ENCODE measurements at regions not wholly inside any gene's neighbourhood (a gene's known extent, or its start where the extent isn't known, plus 50 kb on each side); places are given as distances from the start of the nearest gene placed in this dataset.

DNA sequence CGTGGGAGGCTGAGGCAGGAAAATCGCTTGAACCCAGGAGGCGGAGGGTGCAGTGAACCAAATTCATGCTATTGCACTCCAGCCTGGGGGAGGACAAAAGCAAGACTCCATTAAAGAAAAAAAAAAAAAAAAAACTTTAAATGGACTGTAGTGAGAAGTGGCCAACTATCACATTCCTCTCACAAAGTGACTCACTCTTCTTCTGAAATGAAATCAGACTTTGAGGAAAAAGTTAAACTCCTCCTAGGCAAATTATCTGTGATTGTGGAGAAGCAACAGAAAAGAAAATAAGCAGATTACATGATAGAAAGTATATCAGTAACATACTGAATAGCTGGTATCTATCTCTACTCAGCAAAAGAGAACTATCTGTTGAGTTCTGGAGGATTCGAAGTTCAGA, 234.3 kb upstream of the PHF14 start:
- H3K27me3 ChIP-seq (ENCODE audit: insufficient read depth, low read length) = no peaks in the 10 kb centered on the region
- H3K4me1 ChIP-seq (ENCODE audit: control insufficient read depth in 1 of 2, insufficient read depth in 2 of 2, low read length in 2 of 2) = no peaks in the 10 kb centered on the region
- H3K79me2 ChIP-seq (ENCODE audit: insufficient read depth, low read length) = no peaks in the 10 kb centered on the region
- DNase-seq (ENCODE audit: low read depth, low spot score) (no peak), ATAC-seq (no peak)
- no peaks in the 10 kb centered on the region for H3K36me3 ChIP-seq (ENCODE audit: control insufficient read depth in 1 of 2, insufficient read depth in 2 of 2, low read length in 2 of 2)
- H2AFZ ChIP-seq (ENCODE audit: low read depth, low read length, poor library complexity, severe bottlenecking) = no peak overlapping the region
- no peaks in the 10 kb centered on the region for H3K9me3 ChIP-seq (ENCODE audit: control insufficient read depth in 1 of 2, insufficient read depth in 1 of 2, low read depth in 1 of 2, low read length in 2 of 2)
- no peak overlapping the region for H3K4me3 ChIP-seq (replicated peaks in 1 of 2; ENCODE audit: low read depth in 1 of 2, low read length in 2 of 2)
- H3K4me2 ChIP-seq (ENCODE audit: low read length) = no peak overlapping the region
- ChIA-PET RAD21 (ENCODE audit: low non-redundant PET in 1 of 2, low total read pairs in 2 of 2, uncharacterized antibody in 2 of 2, unreplicated experiment in 2 of 2) (no interaction called here), CTCF (no interaction called here), POLR2A (no interaction called here)
- no peaks in the 10 kb centered on the region for H3K9me2 ChIP-seq (ENCODE audit: insufficient read depth)
- H3K27ac ChIP-seq (ENCODE audit: low read depth, low read length) = no peak overlapping the region
- intact Hi-C loops (cut with micrococcal nuclease) = no loop called here
- H3K9ac ChIP-seq (ENCODE audit: low read length) = no peak overlapping the region
- BruUV-seq (replicated peaks) = no TSS peak
- no peaks in the 10 kb centered on the region for H4K20me1 ChIP-seq (ENCODE audit: insufficient read depth)
- no peak for TF ChIP-seq ZFX (IDR thresholded peaks at IDR 0.05)
- TF ChIP-seq POLR2AphosphoS5 (IDR thresholded peaks at IDR 0.05; ENCODE audit: low read depth, low read length) = no peak
- no peak for TF ChIP-seq YY1 (IDR thresholded peaks at IDR 0.05; ENCODE audit: extremely low read depth, insufficient replicate concordance, low read depth, low read length)
- TF ChIP-seq REST (IDR thresholded peaks at IDR 0.05; ENCODE audit: low read depth) = no peak
- TF ChIP-seq EZH2phosphoT487 (IDR thresholded peaks at IDR 0.05; ENCODE audit: borderline replicate concordance) = no peak
- no peak for TF ChIP-seq EGR1 (IDR thresholded peaks at IDR 0.05; ENCODE audit: low read depth)
- TF ChIP-seq, protein P1, sequence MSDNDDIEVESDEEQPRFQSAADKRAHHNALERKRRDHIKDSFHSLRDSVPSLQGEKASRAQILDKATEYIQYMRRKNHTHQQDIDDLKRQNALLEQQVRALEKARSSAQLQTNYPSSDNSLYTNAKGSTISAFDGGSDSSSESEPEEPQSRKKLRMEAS (IDR thresholded peaks at IDR 0.05) = no peak
- no peak for TF ChIP-seq RAD21 (IDR thresholded peaks at IDR 0.05; ENCODE audit: low read depth)
